Upper lobe of right lung (tissue), 1 donor: ENCODE measurements at regions not wholly inside any gene's neighbourhood (a gene's known extent, or its start where the extent isn't known, plus 50 kb on each side); places are given as distances from the start of the nearest gene placed in this dataset.

Experiments
- ATAC-seq: fragments of 200-7000 bp; cut with Tn5 transposase; one replicate; pipeline ENCODE4 v1.9.1; 2020; ENCODE audit warnings: mild to moderate bottlenecking, moderate library complexity
- DNase-seq: peaks from one replicate; pipeline ENCODE4 v3.0.0-alpha.2; 2020
- H3K27ac ChIP-seq: fragments of 200-600 bp; one replicate; pipeline ENCODE4 v1.8.0; 2022
- H3K27me3 ChIP-seq: fragments of 200-600 bp; one replicate; pipeline ENCODE4 v1.8.0; 2022; ENCODE audit warnings: mild to moderate bottlenecking
- H3K36me3 ChIP-seq: fragments of 200-600 bp; one replicate; pipeline ENCODE4 v1.8.0; 2022
- H3K4me1 ChIP-seq: fragments of 200-600 bp; one replicate; pipeline ENCODE4 v1.8.0; 2022
- H3K4me3 ChIP-seq: fragments of 200-600 bp; one replicate; pipeline ENCODE4 v1.8.0; 2022; ENCODE audit warnings: mild to moderate bottlenecking
- H3K9me3 ChIP-seq: fragments of 200-600 bp; one replicate; pipeline ENCODE4 v1.8.0; 2022
- intact Hi-C: fragments of 100-400 bp; cut with DNase I; formaldehyde crosslinking; loops from one replicate; pipeline ENCODE4 v1.11.0; 2022
- TF ChIP-seq, protein P1 (sequence below): fragments of 200-600 bp; IDR thresholded peaks from one replicate; pipeline ENCODE4 v1.8.0; 2022; ENCODE audit warnings: antibody characterized with exemption
- donor health status: DM: no; HTN: yes; CAD: no; lungs with severe emphysema.

DNA sequence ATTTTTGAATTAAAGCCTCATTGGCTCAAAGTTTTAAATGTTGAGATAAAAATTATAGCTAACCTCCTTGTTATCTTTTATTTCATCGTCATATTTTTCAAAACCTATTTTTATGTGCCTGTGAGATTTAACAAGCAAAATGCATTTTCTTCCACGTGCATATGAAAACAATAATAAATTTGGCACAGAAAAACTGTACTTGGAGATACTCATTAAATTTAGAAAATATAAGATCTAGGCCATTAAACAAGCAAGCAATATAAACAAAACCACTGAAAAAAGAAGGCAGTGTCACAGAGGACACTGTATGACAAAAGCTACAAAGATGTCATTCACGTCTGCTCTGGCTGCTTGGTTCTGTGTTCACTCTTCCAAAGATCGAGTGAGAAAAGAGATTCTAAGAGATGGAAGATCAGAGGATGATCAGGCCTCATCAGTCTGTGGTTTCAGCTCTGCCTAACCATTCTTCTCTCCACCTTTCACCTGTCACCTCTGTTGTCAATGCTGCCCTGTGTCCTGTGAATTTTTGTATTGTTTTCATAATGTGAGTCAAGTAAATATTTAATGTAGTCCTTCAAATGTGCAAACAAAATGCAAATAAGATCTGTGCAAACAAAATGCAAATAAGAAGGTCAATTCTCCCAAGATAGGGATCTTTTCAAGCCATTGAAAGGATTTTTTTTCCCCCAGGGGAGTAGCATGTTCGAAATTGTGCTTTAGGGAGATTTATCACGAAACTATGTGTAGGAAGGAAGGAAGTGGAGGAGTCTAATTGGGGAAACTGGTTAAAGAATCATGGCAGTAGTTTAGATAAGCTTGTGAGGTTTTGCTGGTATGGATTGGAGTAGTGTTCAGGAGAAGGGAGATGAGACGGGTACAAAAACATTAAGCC lies 138.7 kb upstream of the RBMS1 start:
- no peak overlapping the region for H3K27ac ChIP-seq
- TF ChIP-seq, protein P1, sequence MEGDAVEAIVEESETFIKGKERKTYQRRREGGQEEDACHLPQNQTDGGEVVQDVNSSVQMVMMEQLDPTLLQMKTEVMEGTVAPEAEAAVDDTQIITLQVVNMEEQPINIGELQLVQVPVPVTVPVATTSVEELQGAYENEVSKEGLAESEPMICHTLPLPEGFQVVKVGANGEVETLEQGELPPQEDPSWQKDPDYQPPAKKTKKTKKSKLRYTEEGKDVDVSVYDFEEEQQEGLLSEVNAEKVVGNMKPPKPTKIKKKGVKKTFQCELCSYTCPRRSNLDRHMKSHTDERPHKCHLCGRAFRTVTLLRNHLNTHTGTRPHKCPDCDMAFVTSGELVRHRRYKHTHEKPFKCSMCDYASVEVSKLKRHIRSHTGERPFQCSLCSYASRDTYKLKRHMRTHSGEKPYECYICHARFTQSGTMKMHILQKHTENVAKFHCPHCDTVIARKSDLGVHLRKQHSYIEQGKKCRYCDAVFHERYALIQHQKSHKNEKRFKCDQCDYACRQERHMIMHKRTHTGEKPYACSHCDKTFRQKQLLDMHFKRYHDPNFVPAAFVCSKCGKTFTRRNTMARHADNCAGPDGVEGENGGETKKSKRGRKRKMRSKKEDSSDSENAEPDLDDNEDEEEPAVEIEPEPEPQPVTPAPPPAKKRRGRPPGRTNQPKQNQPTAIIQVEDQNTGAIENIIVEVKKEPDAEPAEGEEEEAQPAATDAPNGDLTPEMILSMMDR: no peak
- no peaks in the 10 kb centered on the region for H3K4me1 ChIP-seq
- H3K4me3 ChIP-seq: no peak overlapping the region
- no peaks in the 10 kb centered on the region for H3K9me3 ChIP-seq
- no peaks in the 10 kb centered on the region for H3K36me3 ChIP-seq
- H3K27me3 ChIP-seq: no peaks in the 10 kb centered on the region
- intact Hi-C loops: no loop called here
- ATAC-seq: no peak
- DNase-seq: no peak

DNA sequence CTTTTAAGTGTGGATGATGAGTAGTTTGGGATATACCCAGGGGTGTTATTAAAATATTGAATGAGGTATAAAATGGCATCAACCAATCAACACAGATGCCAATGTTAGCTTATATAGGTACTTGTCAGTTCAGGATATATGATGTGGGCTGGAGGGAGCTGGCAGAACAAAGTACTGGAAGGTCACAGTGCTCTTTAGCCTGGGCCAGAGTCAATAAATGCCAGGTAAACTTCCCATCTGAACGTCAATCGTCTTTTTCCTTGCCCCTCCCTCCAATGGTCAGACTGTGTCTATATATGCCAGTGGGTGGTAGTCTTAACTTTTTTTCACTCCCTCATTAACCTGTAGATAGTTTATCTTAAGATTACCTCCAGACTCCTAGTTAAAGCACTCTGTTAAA lies 140.8 kb upstream of the RBMS1 start:
- TF ChIP-seq, protein P1: no peak
- Histone ChIP-seq H3K4me1 (no peaks in the 10 kb centered on the region), H3K4me3 (no peak overlapping the region), H3K27me3 (no peaks in the 10 kb centered on the region), H3K27ac (no peak overlapping the region), H3K36me3 (no peaks in the 10 kb centered on the region), H3K9me3 (peaks cover 3% of the 10 kb centered on the region)
- DNase-seq (no peak), ATAC-seq (no peak)
- intact Hi-C loops: no loop called here

DNA sequence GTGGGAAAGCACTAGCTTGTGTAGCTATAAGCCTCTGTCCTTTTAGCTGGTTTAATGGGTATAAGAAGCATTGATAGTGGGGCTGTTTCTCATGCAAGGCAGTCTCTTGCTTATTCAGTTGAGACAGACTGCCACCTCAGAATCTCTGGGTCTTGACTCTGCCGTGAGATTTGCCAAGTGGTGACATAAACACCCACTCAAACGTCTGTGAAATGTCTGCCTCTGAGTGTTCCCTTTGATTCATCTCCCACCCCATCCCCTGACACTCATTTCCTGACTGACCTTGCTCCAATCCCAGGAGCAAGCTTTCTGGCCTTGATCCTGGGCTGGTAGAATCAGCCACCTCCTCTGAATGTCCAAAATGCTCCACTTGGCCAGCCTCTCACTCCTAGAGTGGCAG lies 141.9 kb upstream of the RBMS1 start:
- TF ChIP-seq, protein P1: no peak
- Histone ChIP-seq H3K4me3 (no peak overlapping the region), H3K4me1 (no peaks in the 10 kb centered on the region), H3K9me3 (peaks cover 7% of the 10 kb centered on the region), H3K36me3 (no peaks in the 10 kb centered on the region), H3K27ac (peak overlapping the region; percentile 26), H3K27me3 (no peaks in the 10 kb centered on the region)
- intact Hi-C loops: no loop called here
- ATAC-seq (peak; percentile 33), DNase-seq (no peak)

DNA sequence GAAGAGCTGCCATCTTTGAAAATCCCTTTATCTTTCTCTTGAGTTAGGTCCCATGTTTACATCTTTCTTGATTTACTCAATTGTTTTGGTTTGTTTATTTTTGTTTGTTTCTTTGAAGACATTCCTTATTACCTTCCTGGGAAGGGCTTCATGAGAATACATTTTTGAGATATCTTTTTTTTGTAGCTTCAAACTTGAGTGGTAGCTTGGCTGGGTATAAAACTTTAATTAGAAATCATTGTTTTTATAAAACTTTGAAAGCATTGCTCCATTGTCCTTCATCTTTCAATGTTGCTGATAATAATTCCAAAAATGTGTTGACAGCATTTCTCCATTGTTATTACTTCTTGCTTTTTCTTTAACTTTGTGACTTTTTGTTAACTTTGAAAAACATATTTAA lies 145.9 kb upstream of the RBMS1 start:
- H3K36me3 ChIP-seq: no peaks in the 10 kb centered on the region
- TF ChIP-seq, protein P1: no peak
- H3K4me3 ChIP-seq: no peak overlapping the region
- intact Hi-C loops: no loop called here
- peaks cover 10% of the 10 kb centered on the region for H3K9me3 ChIP-seq
- no peaks in the 10 kb centered on the region for H3K27me3 ChIP-seq
- no peak overlapping the region for H3K27ac ChIP-seq
- ATAC-seq: no peak
- DNase-seq: no peak
- H3K4me1 ChIP-seq: no peaks in the 10 kb centered on the region

DNA sequence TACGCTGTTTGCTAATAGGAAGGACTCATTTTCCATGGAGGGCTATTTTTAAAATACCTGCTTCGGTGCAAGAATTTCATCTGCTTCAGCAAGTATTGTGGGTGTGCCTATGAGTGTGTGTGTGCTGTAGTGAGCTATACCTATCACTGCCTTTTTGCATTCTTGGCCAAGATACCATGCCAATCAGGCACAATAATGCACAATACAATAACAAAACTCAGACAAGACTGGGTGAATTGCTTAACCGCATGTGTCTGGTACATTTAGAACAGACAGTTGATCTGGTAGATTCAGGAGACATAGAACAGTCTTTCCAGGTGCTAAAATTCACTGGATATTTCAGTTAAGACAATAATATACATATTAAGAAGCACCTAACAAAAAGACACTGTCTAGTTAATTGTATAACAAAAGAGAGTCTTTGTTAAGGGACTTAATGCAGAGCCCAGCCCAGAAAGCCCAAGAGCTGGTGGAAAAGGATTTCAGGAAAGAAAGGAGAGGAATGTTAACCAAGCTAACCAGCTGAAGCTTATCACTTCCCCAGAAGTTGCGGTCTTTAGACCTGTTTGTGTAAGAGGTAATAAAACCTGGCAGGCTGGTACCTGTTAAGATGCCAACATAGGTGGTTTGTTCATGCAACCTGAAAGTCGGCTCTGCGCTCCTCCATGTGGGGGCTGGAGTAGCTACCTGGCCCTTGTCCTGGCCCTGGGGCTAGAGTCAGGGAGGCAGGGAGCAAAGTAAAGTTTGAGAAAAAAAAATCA lies 153.3 kb upstream of the RBMS1 start:
- intact Hi-C loops: no loop called here
- Histone ChIP-seq H3K36me3 (no peaks in the 10 kb centered on the region), H3K9me3 (no peaks in the 10 kb centered on the region), H3K4me3 (no peak overlapping the region), H3K27ac (no peak overlapping the region), H3K27me3 (no peaks in the 10 kb centered on the region), H3K4me1 (peaks cover 4% of the 10 kb centered on the region)
- ATAC-seq (peak; percentile 60), DNase-seq (no peak)
- TF ChIP-seq, protein P1: no peak
